ENCODE measurements at regions not wholly inside any gene's neighbourhood (a gene's known extent, or its start where the extent isn't known, plus 50 kb on each side); places are given as distances from the start of the nearest gene placed in this dataset.
A peak's percentile ranks its signal among the peaks of the same experiment; 100 is the strongest.

DNA sequence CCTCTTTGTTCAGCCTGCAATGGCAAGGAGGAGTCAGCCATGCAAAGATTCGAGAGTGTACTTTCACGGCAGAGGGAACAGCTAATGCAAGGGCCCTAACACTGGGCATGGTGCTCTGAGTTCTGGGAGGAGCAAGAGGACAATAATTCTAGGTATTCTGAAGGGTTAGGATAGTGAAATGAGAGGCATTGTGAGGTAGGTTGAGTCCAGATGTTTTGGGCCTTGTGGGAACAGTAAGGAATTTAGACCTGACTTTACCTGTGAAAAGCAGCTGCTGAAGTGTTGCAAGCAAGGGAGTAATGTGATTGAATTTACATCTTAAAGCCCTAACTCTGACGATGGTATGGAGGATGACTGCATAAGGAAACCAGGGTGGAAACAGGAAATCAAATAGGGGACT is 211.6 kb downstream of the CNTN3 start:
- Mint-ChIP-seq H3K4me1 (peaks cover 17% of the 10 kb centered on the region), H3K27me3 (ENCODE audit: low read depth) (no peaks in the 10 kb centered on the region), H3K9me3 (peaks cover 8% of the 10 kb centered on the region), H3K27ac (peak overlapping the region; percentile 83), H3K36me3 (no peaks in the 10 kb centered on the region; the same call in 1 of the 2 replicates), H3K4me3 (no peak overlapping the region)
- DNase-seq (ENCODE audit: low spot score) (peak; percentile 16), ATAC-seq (peak; percentile 94)
- POLR2A ChIA-PET = no interaction called here
- no peak for TF ChIP-seq FOXK1 (CRISPR knock-in tag; IDR thresholded peaks at IDR 0.05)
- no peak for TF ChIP-seq MYBL2 (CRISPR knock-in tag; IDR thresholded peaks at IDR 0.05)
- TF ChIP-seq ZNF138 (CRISPR knock-in tag; conservative IDR thresholded peaks at IDR 0.05) = no peak
- CTCF ChIA-PET = no interaction called here

DNA sequence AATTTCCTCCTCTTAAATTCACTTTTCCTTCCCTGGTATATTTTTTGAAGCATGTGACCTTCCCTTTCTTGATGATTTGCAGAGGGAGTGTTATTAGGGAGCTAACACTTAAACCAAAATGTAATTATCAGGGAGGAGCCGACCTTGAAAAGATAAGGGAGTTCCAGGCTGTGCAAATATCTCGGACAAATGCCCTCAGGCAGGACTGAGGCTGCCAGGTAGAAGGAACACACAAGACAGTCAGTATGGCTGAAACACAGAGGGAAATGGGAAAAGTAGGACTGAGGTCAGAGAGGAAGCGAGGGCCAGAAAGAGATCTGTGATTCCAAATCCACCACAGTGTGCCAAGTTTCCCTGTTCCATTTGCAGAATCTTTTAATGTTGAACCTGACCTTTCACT is 221.0 kb downstream of the CNTN3 start:
- no peak overlapping the region for H3K27ac Mint-ChIP-seq
- TF ChIP-seq ATF1 (CRISPR knock-in tag; IDR thresholded peaks at IDR 0.05) = no peak
- TF ChIP-seq ZNF317 (CRISPR knock-in tag; IDR thresholded peaks at IDR 0.05; ENCODE audit: borderline replicate concordance, low read depth) = no peak
- no peak for TF ChIP-seq NR1H2 (CRISPR knock-in tag; IDR thresholded peaks at IDR 0.05)
- no peak for TF ChIP-seq ZNF416 (CRISPR knock-in tag; IDR thresholded peaks at IDR 0.05)
- TF ChIP-seq, protein P1, sequence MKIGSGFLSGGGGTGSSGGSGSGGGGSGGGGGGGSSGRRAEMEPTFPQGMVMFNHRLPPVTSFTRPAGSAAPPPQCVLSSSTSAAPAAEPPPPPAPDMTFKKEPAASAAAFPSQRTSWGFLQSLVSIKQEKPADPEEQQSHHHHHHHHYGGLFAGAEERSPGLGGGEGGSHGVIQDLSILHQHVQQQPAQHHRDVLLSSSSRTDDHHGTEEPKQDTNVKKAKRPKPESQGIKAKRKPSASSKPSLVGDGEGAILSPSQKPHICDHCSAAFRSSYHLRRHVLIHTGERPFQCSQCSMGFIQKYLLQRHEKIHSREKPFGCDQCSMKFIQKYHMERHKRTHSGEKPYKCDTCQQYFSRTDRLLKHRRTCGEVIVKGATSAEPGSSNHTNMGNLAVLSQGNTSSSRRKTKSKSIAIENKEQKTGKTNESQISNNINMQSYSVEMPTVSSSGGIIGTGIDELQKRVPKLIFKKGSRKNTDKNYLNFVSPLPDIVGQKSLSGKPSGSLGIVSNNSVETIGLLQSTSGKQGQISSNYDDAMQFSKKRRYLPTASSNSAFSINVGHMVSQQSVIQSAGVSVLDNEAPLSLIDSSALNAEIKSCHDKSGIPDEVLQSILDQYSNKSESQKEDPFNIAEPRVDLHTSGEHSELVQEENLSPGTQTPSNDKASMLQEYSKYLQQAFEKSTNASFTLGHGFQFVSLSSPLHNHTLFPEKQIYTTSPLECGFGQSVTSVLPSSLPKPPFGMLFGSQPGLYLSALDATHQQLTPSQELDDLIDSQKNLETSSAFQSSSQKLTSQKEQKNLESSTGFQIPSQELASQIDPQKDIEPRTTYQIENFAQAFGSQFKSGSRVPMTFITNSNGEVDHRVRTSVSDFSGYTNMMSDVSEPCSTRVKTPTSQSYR (CRISPR knock-in tag; IDR thresholded peaks at IDR 0.05) = no peak
- TF ChIP-seq FOXP1 (CRISPR knock-in tag; IDR thresholded peaks at IDR 0.05; ENCODE audit: borderline replicate concordance) = no peak
- no peak for TF ChIP-seq MXD4 (CRISPR knock-in tag; IDR thresholded peaks at IDR 0.05; ENCODE audit: borderline replicate concordance)
- TF ChIP-seq, protein P2, sequence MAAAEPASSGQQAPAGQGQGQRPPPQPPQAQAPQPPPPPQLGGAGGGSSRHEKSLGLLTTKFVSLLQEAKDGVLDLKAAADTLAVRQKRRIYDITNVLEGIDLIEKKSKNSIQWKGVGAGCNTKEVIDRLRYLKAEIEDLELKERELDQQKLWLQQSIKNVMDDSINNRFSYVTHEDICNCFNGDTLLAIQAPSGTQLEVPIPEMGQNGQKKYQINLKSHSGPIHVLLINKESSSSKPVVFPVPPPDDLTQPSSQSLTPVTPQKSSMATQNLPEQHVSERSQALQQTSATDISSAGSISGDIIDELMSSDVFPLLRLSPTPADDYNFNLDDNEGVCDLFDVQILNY (CRISPR knock-in tag; IDR thresholded peaks at IDR 0.05) = no peak
- TF ChIP-seq ETV6 (CRISPR knock-in tag; IDR thresholded peaks at IDR 0.05) = no peak
- TF ChIP-seq, protein P3, sequence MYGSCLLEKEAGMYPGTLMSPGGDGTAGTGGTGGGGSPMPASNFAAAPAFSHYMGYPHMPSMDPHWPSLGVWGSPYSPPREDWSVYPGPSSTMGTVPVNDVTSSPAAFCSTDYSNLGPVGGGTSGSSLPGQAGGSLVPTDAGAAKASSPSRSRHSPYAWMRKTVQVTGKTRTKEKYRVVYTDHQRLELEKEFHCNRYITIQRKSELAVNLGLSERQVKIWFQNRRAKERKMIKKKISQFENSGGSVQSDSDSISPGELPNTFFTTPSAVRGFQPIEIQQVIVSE (CRISPR knock-in tag; IDR thresholded peaks at IDR 0.05; ENCODE audit: borderline replicate concordance) = no peak
- TF ChIP-seq ZNF232 (CRISPR knock-in tag; IDR thresholded peaks at IDR 0.05) = no peak
- TF ChIP-seq SMAD3 (CRISPR knock-in tag; IDR thresholded peaks at IDR 0.05; ENCODE audit: borderline replicate concordance) = no peak
- TF ChIP-seq NR2C2 (CRISPR knock-in tag; IDR thresholded peaks at IDR 0.05) = no peak
- TF ChIP-seq, protein P4, sequence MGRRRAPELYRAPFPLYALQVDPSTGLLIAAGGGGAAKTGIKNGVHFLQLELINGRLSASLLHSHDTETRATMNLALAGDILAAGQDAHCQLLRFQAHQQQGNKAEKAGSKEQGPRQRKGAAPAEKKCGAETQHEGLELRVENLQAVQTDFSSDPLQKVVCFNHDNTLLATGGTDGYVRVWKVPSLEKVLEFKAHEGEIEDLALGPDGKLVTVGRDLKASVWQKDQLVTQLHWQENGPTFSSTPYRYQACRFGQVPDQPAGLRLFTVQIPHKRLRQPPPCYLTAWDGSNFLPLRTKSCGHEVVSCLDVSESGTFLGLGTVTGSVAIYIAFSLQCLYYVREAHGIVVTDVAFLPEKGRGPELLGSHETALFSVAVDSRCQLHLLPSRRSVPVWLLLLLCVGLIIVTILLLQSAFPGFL (CRISPR knock-in tag; IDR thresholded peaks at IDR 0.05; ENCODE audit: borderline replicate concordance) = no peak
- no peak for TF ChIP-seq ZNF121 (CRISPR knock-in tag; IDR thresholded peaks at IDR 0.05)
- TF ChIP-seq ZBTB21 (CRISPR knock-in tag; IDR thresholded peaks at IDR 0.05; ENCODE audit: borderline replicate concordance) = no peak
- TF ChIP-seq, protein P5, sequence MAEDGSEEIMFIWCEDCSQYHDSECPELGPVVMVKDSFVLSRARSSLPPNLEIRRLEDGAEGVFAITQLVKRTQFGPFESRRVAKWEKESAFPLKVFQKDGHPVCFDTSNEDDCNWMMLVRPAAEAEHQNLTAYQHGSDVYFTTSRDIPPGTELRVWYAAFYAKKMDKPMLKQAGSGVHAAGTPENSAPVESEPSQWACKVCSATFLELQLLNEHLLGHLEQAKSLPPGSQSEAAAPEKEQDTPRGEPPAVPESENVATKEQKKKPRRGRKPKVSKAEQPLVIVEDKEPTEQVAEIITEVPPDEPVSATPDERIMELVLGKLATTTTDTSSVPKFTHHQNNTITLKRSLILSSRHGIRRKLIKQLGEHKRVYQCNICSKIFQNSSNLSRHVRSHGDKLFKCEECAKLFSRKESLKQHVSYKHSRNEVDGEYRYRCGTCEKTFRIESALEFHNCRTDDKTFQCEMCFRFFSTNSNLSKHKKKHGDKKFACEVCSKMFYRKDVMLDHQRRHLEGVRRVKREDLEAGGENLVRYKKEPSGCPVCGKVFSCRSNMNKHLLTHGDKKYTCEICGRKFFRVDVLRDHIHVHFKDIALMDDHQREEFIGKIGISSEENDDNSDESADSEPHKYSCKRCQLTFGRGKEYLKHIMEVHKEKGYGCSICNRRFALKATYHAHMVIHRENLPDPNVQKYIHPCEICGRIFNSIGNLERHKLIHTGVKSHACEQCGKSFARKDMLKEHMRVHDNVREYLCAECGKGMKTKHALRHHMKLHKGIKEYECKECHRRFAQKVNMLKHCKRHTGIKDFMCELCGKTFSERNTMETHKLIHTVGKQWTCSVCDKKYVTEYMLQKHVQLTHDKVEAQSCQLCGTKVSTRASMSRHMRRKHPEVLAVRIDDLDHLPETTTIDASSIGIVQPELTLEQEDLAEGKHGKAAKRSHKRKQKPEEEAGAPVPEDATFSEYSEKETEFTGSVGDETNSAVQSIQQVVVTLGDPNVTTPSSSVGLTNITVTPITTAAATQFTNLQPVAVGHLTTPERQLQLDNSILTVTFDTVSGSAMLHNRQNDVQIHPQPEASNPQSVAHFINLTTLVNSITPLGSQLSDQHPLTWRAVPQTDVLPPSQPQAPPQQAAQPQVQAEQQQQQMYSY (CRISPR knock-in tag; IDR thresholded peaks at IDR 0.05) = no peak
- no peak for TF ChIP-seq FOXK1 (CRISPR knock-in tag; IDR thresholded peaks at IDR 0.05)
- no peak for ATAC-seq
- no peak for DNase-seq (ENCODE audit: low spot score)
- CTCF ChIA-PET = no interaction called here
- H3K36me3 Mint-ChIP-seq = peaks cover 19% of the 10 kb centered on the region
- no peak overlapping the region for H3K4me3 Mint-ChIP-seq
- POLR2A ChIA-PET = no interaction called here
- peaks cover 20% of the 10 kb centered on the region for H3K9me3 Mint-ChIP-seq
- peaks cover 2% of the 10 kb centered on the region; the same call in 1 of the 2 replicates for H3K4me1 Mint-ChIP-seq
- H3K27me3 Mint-ChIP-seq (ENCODE audit: low read depth) = peaks cover 5% of the 10 kb centered on the region; the same call in 1 of the 2 replicates
